H1 (cell line): ENCODE measurements at regions not wholly inside any gene's neighbourhood (a gene's known extent, or its start where the extent isn't known, plus 50 kb on each side); places are given as distances from the start of the nearest gene placed in this dataset.

Source experiments
- CTCF ChIA-PET: fragments of 300-600 bp; sonication (Branson Sonifier 250); formaldehyde crosslinking; loops from one replicate; lab custom pipeline; 2021; ENCODE audit not compliant: partially characterized antibody; lab: Charles Lee
- POLR2A ChIA-PET: fragments of 300-600 bp; sonication (Branson Sonifier 250); formaldehyde crosslinking; loops from one replicate; lab custom pipeline; 2021; ENCODE audit warnings: inconsistent platforms; ENCODE audit not compliant: partially characterized antibody; lab: Charles Lee
- DNase-seq, 2 experiments: peaks; one replicate each; pipeline versions ENCODE4 v3.0.0 to v3.0.0-alpha.2; 2010 to 2022; ENCODE audit warnings: low spot score in 2 of 2, low read depth in 1 of 2, mixed read lengths in 1 of 2
- FAIRE-seq: peaks from 2 replicates; lab custom pipeline; 2011; peaks lifted over from hg19 to GRCh38; lab: Jason Lieb, UNC
- H2AFZ ChIP-seq: 2 replicates; pipeline ENCODE4 v1.8.1; 2012; ENCODE audit warnings: low read length, inconsistent platforms
- H2AK5ac ChIP-seq: 2 replicates; pipeline ENCODE4 v1.6.1; 2013; ENCODE audit warnings: low read depth, low read length
- H2BK120ac ChIP-seq: replicated peaks from 2 replicates; pipeline ENCODE3; 2013; ENCODE audit warnings: low read depth, low read length, inconsistent platforms
- H2BK12ac ChIP-seq: 2 replicates; pipeline ENCODE4 v1.6.1; 2013; ENCODE audit warnings: low read depth, low read length
- H2BK15ac ChIP-seq: 2 replicates; pipeline ENCODE4 v1.6.1; 2013; ENCODE audit warnings: low read length
- H2BK20ac ChIP-seq: 2 replicates; pipeline ENCODE4 v1.6.1; 2013; ENCODE audit warnings: low read length
- H2BK5ac ChIP-seq: 2 replicates; pipeline ENCODE4 v1.6.1; 2013; ENCODE audit warnings: low read depth, low read length
- H3K14ac ChIP-seq: 2 replicates; pipeline ENCODE4 v1.6.1; 2013; ENCODE audit warnings: inconsistent platforms; ENCODE audit not compliant: insufficient read length
- H3K18ac ChIP-seq: 2 replicates; pipeline ENCODE4 v1.6.1; 2013; ENCODE audit warnings: low read length; ENCODE audit errors: extremely low read depth
- H3K23ac ChIP-seq: 2 replicates; pipeline ENCODE4 v1.6.1; 2013; ENCODE audit warnings: inconsistent platforms; ENCODE audit not compliant: insufficient read length
- H3K23me2 ChIP-seq: 2 replicates; pipeline ENCODE4 v1.6.1; 2013; ENCODE audit warnings: low read depth, low read length
- H3K27ac ChIP-seq: 2 replicates; pipeline ENCODE4 v1.6.1; 2011; ENCODE audit warnings: low read depth, low read length, inconsistent platforms
- H3K27me3 ChIP-seq, 4 experiments: replicated peaks in 1 of 4; 1 replicate in 1 of 4; 2 replicates in 3 of 4; pipeline versions ENCODE4 v1.6.1 to v1.8.1; 2011 to 2013; ENCODE audit warnings: low read length in 3 of 4, mild to moderate bottlenecking in 3 of 4, inconsistent platforms in 2 of 4, mixed read lengths in 2 of 4, moderate library complexity in 1 of 4; ENCODE audit not compliant: control insufficient read depth in 3 of 4, insufficient read depth in 3 of 4; ENCODE audit errors: extremely low read depth in 1 of 4
- H3K36me3 ChIP-seq, 4 experiments: 2 replicates each; pipeline versions ENCODE4 v1.6.1 to v1.8.1; 2011 to 2013; ENCODE audit warnings: mild to moderate bottlenecking in 4 of 4, low read length in 3 of 4, moderate library complexity in 2 of 4, control low read depth in 1 of 4, inconsistent platforms in 1 of 4; ENCODE audit not compliant: insufficient read depth in 4 of 4, control insufficient read depth in 2 of 4
- H3K4ac ChIP-seq: replicated peaks from 2 replicates; pipeline ENCODE3; 2013; ENCODE audit warnings: low read length, low read depth, mixed read lengths, inconsistent platforms; ENCODE audit not compliant: insufficient read length
- H3K4me1 ChIP-seq, 4 experiments: replicated peaks in 1 of 4; 1 replicate in 1 of 4; 2 replicates in 3 of 4; pipeline versions ENCODE4 v1.6.1 to v1.8.1; 2011 to 2013; ENCODE audit warnings: low read length in 3 of 4, inconsistent platforms in 2 of 4, mixed read lengths in 1 of 4; ENCODE audit not compliant: insufficient read depth in 4 of 4, control insufficient read depth in 3 of 4
- H3K4me2 ChIP-seq, 2 experiments: 2 replicates each; pipeline versions ENCODE4 v1.6.1 to v1.8.1; 2011 to 2013; ENCODE audit warnings: low read depth in 2 of 2, low read length in 2 of 2, control low read depth in 1 of 2, inconsistent platforms in 1 of 2, mild to moderate bottlenecking in 1 of 2; ENCODE audit not compliant: insufficient read depth in 1 of 2
- H3K4me3 ChIP-seq, 4 experiments: fragments of 200-600, 300-600 bp in 1 of 4; sonication (generic), shearing (Covaris generic), sonication (Bioruptor Twin) in 1 of 4; 2 replicates each; pipeline versions ENCODE4 v1.5.1 to v1.8.1; 2011 to 2016; ENCODE audit warnings: low read length in 4 of 4, low read depth in 3 of 4, control low read depth in 2 of 4, inconsistent platforms in 2 of 4, mild to moderate bottlenecking in 2 of 4, mixed read lengths in 1 of 4, moderate library complexity in 1 of 4; ENCODE audit not compliant: insufficient read depth in 2 of 4; ENCODE audit errors: extremely low read depth in 1 of 4
- H3K56ac ChIP-seq: replicated peaks from 2 replicates; pipeline ENCODE3; 2013; ENCODE audit warnings: low read depth, mild to moderate bottlenecking, mixed read lengths, low read length, inconsistent platforms; ENCODE audit not compliant: insufficient read length
- H3K79me1 ChIP-seq: 2 replicates; pipeline ENCODE4 v1.6.1; 2013; ENCODE audit warnings: low read depth, low read length, control low read depth
- H3K79me2 ChIP-seq, 2 experiments: 2 replicates each; pipeline versions ENCODE4 v1.6.1 to v1.8.1; 2012 to 2013; ENCODE audit warnings: low read length in 2 of 2, mild to moderate bottlenecking in 2 of 2, inconsistent platforms in 1 of 2; ENCODE audit not compliant: insufficient read depth in 2 of 2, control insufficient read depth in 1 of 2
- H3K9ac ChIP-seq, 4 experiments: replicated peaks in 1 of 4; 1 replicate in 1 of 4; 2 replicates in 3 of 4; pipeline versions ENCODE4 v1.6.1 to v1.8.1; 2011 to 2013; ENCODE audit warnings: low read depth in 3 of 4, low read length in 3 of 4, control low read depth in 2 of 4, mild to moderate bottlenecking in 2 of 4, moderate library complexity in 2 of 4, inconsistent platforms in 1 of 4; ENCODE audit errors: extremely low read depth in 1 of 4
- H3K9me3 ChIP-seq, 2 experiments: 2 replicates each; pipeline versions ENCODE4 v1.6.1 to v1.8.1; 2012 to 2013; ENCODE audit warnings: mild to moderate bottlenecking in 2 of 2, moderate library complexity in 2 of 2, control low read depth in 1 of 2, inconsistent platforms in 1 of 2, low read depth in 1 of 2, low read length in 1 of 2, mixed read lengths in 1 of 2; ENCODE audit not compliant: insufficient read depth in 2 of 2
- H4K20me1 ChIP-seq, 2 experiments: replicated peaks in 1 of 2; 2 replicates each; pipeline versions ENCODE3 to v1.8.1; 2011 to 2013; ENCODE audit warnings: inconsistent platforms in 2 of 2, low read length in 2 of 2, mild to moderate bottlenecking in 1 of 2; ENCODE audit not compliant: insufficient read depth in 2 of 2, control insufficient read depth in 1 of 2
- H4K5ac ChIP-seq: 2 replicates; pipeline ENCODE4 v1.6.1; 2013; ENCODE audit warnings: low read length, low read depth, mixed read lengths, inconsistent platforms; ENCODE audit not compliant: insufficient read length
- H4K8ac ChIP-seq: 2 replicates; pipeline ENCODE4 v1.8.0; 2013; ENCODE audit warnings: mild to moderate bottlenecking, moderate library complexity, low read length, inconsistent platforms; ENCODE audit not compliant: insufficient read depth; ENCODE audit errors: extremely low read depth
- H4K91ac ChIP-seq: replicated peaks from 2 replicates; pipeline ENCODE3; 2013; ENCODE audit warnings: low read length, mixed read lengths, inconsistent platforms; ENCODE audit not compliant: insufficient read length
- BCL11A ChIP-seq, 2 experiments: IDR thresholded peaks; one replicate each; pipeline ENCODE4 v1.6.1; 2011; ENCODE audit warnings: low read depth in 2 of 2, low read length in 2 of 2, mild to moderate bottlenecking in 2 of 2
- CREB1 ChIP-seq: IDR thresholded peaks from 2 replicates; pipeline ENCODE4 v1.6.1; 2012; ENCODE audit warnings: inconsistent platforms
- EGR1 ChIP-seq: IDR thresholded peaks from 2 replicates; pipeline ENCODE4 v1.6.1; 2011; ENCODE audit warnings: low read depth, low read length, borderline replicate concordance
- NANOG ChIP-seq: IDR thresholded peaks from 2 replicates; pipeline ENCODE4 v1.6.1; 2011; ENCODE audit warnings: low read length, low read depth, mild to moderate bottlenecking, inconsistent platforms; ENCODE audit not compliant: insufficient read depth, poor library complexity, severe bottlenecking
- RFX5 ChIP-seq: IDR thresholded peaks from 2 replicates; pipeline ENCODE4 v1.6.1; 2011; ENCODE audit warnings: low read depth, low read length, improper control_type of control experiment, borderline replicate concordance
- WGBS, 2 experiments: shearing (Covaris generic) in 1 of 2; methylation state at CpG; one replicate each; pipeline versions ENCODE4 v1.1.6 to v1.1.7; 2013 to 2015; ENCODE audit warnings: low lambda C conversion rate in 2 of 2, mixed read lengths in 2 of 2, inconsistent platforms in 1 of 2, low coverage in 1 of 2, missing lambda C conversion rate in 1 of 2; ENCODE audit not compliant: insufficient replicate concordance in 2 of 2, insufficient coverage in 1 of 2, insufficient read length in 1 of 2; ENCODE audit errors: extremely low coverage in 1 of 2, missing lambda C conversion rate in 1 of 2; 5-methylcytosine and 5-hydroxymethylcytosine counted together

- CTCF ChIA-PET = no interaction called here
These were observed 511.4 kb upstream of the CBLB start for GRCh38 chr3:106380232-106380631.

More at GRCh38 chr3:106380232-106380631, 511.4 kb upstream of the CBLB start:
- Histone ChIP-seq H3K18ac (no peak overlapping the region), H3K4me3 (no peak overlapping the region), H3K4me2 (no peak overlapping the region), H3K23ac (no peak overlapping the region), H4K5ac (no peak overlapping the region), H4K91ac (no peak overlapping the region), H2BK5ac (no peak overlapping the region), H3K14ac (no peak overlapping the region), H3K23me2 (no peaks in the 10 kb centered on the region), H3K4ac (no peak overlapping the region), H3K9me3 (no peaks in the 10 kb centered on the region), H2BK15ac (no peak overlapping the region), H3K36me3 (no peaks in the 10 kb centered on the region), H3K27ac (no peak overlapping the region), H3K56ac (no peak overlapping the region), H3K79me2 (no peaks in the 10 kb centered on the region), H2BK20ac (no peak overlapping the region), H4K8ac (no peak overlapping the region), H3K9ac (no peak overlapping the region), H3K79me1 (no peaks in the 10 kb centered on the region), H2AFZ (no peak overlapping the region), H2BK12ac (no peak overlapping the region), H2BK120ac (no peak overlapping the region), H3K27me3 (no peaks in the 10 kb centered on the region; a peak in 1 of 7 replicates), H2AK5ac (no peak overlapping the region), H3K4me1 (no peaks in the 10 kb centered on the region), H4K20me1 (no peaks in the 10 kb centered on the region)
- POLR2A ChIA-PET = no interaction called here
- FAIRE-seq = no peak
- TF ChIP-seq BCL11A (IDR thresholded peaks at IDR 0.05; ENCODE audit: low read depth in 2 of 2, low read length in 2 of 2) (no peak), RFX5 (no peak), CREB1 (no peak), EGR1 (no peak), NANOG (no peak)
- WGBS, 2 experiments = 100% methylated on average over 1 of the region's 1 CpG; no CpG with 5 or more reads in 1 of the 2 experiments
- no peak for DNase-seq
